ENCODE measurements at regions not wholly inside any gene's neighbourhood (a gene's known extent, or its start where the extent isn't known, plus 50 kb on each side); places are given as distances from the start of the nearest gene placed in this dataset.

DNA sequence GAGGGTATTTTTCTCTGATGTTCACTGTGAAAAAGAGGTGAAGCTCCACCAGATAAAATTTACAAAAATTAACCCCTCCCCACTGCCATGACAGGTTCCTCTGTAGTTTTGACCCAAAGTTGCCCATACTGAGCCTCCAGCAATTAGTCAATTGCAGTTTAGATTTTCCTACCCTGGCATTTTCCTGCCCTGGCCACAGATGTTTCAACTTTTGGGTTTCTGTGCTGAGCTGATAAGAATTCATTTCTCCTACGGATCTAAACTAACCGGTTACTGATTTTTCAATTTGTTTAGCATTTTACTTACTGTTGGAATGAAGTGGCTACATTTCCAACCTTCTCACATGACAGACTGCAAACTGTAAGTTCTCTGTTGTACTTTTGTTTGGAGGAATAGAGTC, 1346.1 kb upstream of the EPHA6 start:
- Mint-ChIP-seq H3K27me3 (ENCODE audit: insufficient read depth, low read depth) (no peaks in the 10 kb centered on the region), H3K9me3 (no peaks in the 10 kb centered on the region), H3K4me3 (no peak overlapping the region), H3K4me1 (no peaks in the 10 kb centered on the region), H3K27ac (no peak overlapping the region), H3K36me3 (no peaks in the 10 kb centered on the region)
- no peak overlapping the region for H2AFZ ChIP-seq (replicated peaks)
- no peak overlapping the region for H3K9ac ChIP-seq
- no peak overlapping the region for H3K4me3 ChIP-seq
- no peaks in the 10 kb centered on the region for H3K79me2 ChIP-seq (ENCODE audit: low read depth)
- DNase-seq (ENCODE audit: low spot score): no peak
- H3K4me1 ChIP-seq: no peaks in the 10 kb centered on the region
- H3K36me3 ChIP-seq: no peaks in the 10 kb centered on the region
- no peaks in the 10 kb centered on the region for H3K9me3 ChIP-seq (ENCODE audit: low read depth)
- no peaks in the 10 kb centered on the region for H3F3A ChIP-seq (ENCODE audit: low read depth)
- no peak overlapping the region for H3K4me2 ChIP-seq
- no peak overlapping the region for H3K27ac ChIP-seq
- H3K27me3 ChIP-seq: no peaks in the 10 kb centered on the region
- TF ChIP-seq EZH2phosphoT487 (IDR thresholded peaks at IDR 0.05): no peak
- TF ChIP-seq EZH2 (IDR thresholded peaks at IDR 0.05): no peak
- TF ChIP-seq, protein P1, sequence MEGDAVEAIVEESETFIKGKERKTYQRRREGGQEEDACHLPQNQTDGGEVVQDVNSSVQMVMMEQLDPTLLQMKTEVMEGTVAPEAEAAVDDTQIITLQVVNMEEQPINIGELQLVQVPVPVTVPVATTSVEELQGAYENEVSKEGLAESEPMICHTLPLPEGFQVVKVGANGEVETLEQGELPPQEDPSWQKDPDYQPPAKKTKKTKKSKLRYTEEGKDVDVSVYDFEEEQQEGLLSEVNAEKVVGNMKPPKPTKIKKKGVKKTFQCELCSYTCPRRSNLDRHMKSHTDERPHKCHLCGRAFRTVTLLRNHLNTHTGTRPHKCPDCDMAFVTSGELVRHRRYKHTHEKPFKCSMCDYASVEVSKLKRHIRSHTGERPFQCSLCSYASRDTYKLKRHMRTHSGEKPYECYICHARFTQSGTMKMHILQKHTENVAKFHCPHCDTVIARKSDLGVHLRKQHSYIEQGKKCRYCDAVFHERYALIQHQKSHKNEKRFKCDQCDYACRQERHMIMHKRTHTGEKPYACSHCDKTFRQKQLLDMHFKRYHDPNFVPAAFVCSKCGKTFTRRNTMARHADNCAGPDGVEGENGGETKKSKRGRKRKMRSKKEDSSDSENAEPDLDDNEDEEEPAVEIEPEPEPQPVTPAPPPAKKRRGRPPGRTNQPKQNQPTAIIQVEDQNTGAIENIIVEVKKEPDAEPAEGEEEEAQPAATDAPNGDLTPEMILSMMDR (IDR thresholded peaks at IDR 0.05): no peak
- H4K20me1 ChIP-seq (ENCODE audit: low read depth): no peaks in the 10 kb centered on the region

DNA sequence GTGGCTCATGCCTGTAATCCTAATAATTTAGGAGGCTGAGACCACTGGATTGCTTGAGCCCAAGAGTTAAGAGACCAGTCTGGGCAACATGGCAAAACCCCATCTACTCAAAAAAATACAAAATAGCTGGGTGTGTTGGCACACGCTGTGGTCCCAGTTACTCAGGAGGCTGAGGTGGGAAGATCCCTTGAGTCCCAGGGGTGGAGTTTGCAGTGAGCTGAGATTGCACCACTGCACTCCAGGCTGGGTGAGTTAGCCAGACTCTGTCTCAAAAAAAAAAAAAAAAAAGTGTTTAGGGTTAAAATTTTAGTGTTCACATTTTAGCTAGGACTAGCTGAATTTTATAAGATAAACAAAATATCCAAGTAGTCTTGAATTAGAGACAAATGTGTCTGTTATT, 1340.1 kb upstream of the EPHA6 start:
- Mint-ChIP-seq H3K4me3 (no peak overlapping the region), H3K9me3 (no peaks in the 10 kb centered on the region), H3K27ac (no peak overlapping the region), H3K4me1 (no peaks in the 10 kb centered on the region), H3K27me3 (ENCODE audit: insufficient read depth, low read depth) (no peaks in the 10 kb centered on the region), H3K36me3 (no peaks in the 10 kb centered on the region)
- Histone ChIP-seq H2AFZ (replicated peaks) (peak overlapping the region; percentile 93), H3K27ac (no peak overlapping the region), H3K27me3 (no peaks in the 10 kb centered on the region), H3F3A (ENCODE audit: low read depth) (no peaks in the 10 kb centered on the region), H3K79me2 (ENCODE audit: low read depth) (no peaks in the 10 kb centered on the region), H3K4me1 (no peaks in the 10 kb centered on the region), H3K9me3 (ENCODE audit: low read depth) (no peaks in the 10 kb centered on the region), H3K4me2 (no peak overlapping the region), H3K4me3 (no peak overlapping the region), H3K9ac (no peak overlapping the region), H4K20me1 (ENCODE audit: low read depth) (no peaks in the 10 kb centered on the region), H3K36me3 (no peaks in the 10 kb centered on the region)
- TF ChIP-seq EZH2phosphoT487 (IDR thresholded peaks at IDR 0.05) (no peak), EZH2 (IDR thresholded peaks at IDR 0.05) (no peak)
- TF ChIP-seq, protein P1 (IDR thresholded peaks at IDR 0.05): no peak
- peak; percentile 2 for DNase-seq (ENCODE audit: low spot score)

DNA sequence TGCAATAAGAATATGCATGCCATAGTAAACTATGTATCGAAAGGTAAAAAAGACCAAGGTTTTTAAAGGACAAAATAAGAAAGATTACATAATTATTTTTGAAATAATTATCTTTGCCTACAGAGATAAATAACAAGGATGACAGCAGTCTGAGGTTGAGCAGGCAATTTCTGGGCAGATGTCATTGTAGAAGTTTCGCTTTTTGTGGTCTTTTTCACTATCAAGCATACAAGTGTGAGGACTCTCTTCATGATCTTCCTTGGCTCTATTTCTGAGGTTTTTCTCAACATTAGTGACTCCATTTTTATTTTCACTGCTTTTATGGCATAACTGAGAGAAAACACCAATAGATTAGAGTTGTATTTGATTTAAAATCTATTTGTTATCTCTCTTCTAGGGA, 1337.9 kb upstream of the EPHA6 start:
- H3K27me3 Mint-ChIP-seq (ENCODE audit: insufficient read depth, low read depth): no peaks in the 10 kb centered on the region

More for the DNA sequence above, 1337.9 kb upstream of the EPHA6 start:
- H3K79me2 ChIP-seq (ENCODE audit: low read depth): no peaks in the 10 kb centered on the region
- H3K4me3 ChIP-seq: no peak overlapping the region
- no peaks in the 10 kb centered on the region for H3K27me3 ChIP-seq
- no peaks in the 10 kb centered on the region for H4K20me1 ChIP-seq (ENCODE audit: low read depth)
- no peak overlapping the region for H3K4me2 ChIP-seq
- H2AFZ ChIP-seq (replicated peaks): no peak overlapping the region
- H3K4me1 Mint-ChIP-seq: no peaks in the 10 kb centered on the region
- no peak overlapping the region for H3K9ac ChIP-seq
- no peaks in the 10 kb centered on the region for H3K4me1 ChIP-seq
- H3K36me3 ChIP-seq: no peaks in the 10 kb centered on the region
- no peak overlapping the region for H3K27ac Mint-ChIP-seq
- H3K9me3 ChIP-seq (ENCODE audit: low read depth): no peaks in the 10 kb centered on the region
- no peak overlapping the region for H3K4me3 Mint-ChIP-seq
- H3K9me3 Mint-ChIP-seq: no peaks in the 10 kb centered on the region
- H3F3A ChIP-seq (ENCODE audit: low read depth): no peaks in the 10 kb centered on the region
- DNase-seq (ENCODE audit: low spot score): no peak
- TF ChIP-seq EZH2phosphoT487 (IDR thresholded peaks at IDR 0.05) (no peak), EZH2 (IDR thresholded peaks at IDR 0.05) (no peak)
- TF ChIP-seq, protein P1 (IDR thresholded peaks at IDR 0.05): no peak
- no peak overlapping the region for H3K27ac ChIP-seq
- H3K36me3 Mint-ChIP-seq: no peaks in the 10 kb centered on the region

All from neural progenitor cell (in vitro differentiated cells).